ENCODE measurements at regions not wholly inside any gene's neighbourhood (a gene's known extent, or its start where the extent isn't known, plus 50 kb on each side); places are given as distances from the start of the nearest gene placed in this dataset.
"Not testable (repeated sequence)": the region's sequence is repeated elsewhere in the genome, so short reads cannot be mapped to it uniquely, and the experiment has no call there.

- DNase-seq (ENCODE audit: low read depth, low spot score) = not testable (repeated sequence)
Measured at GRCh38 chr6:27773542-27774263, 138.5 kb downstream of the OR2B2 start.

- peak; percentile 77 for DNase-seq (ENCODE audit: low read depth, low spot score)
Measured at GRCh38 chr6:27772261-27773001, 139.8 kb downstream of the OR2B2 start.

- DNase-seq (ENCODE audit: low read depth, low spot score) = no peak
Measured at GRCh38 chr6:27771235-27771634, 141.0 kb downstream of the OR2B2 start.

- DNase-seq (ENCODE audit: low read depth, low spot score) = no peak
Measured at GRCh38 chr6:27770724-27771123, 141.5 kb downstream of the OR2B2 start.

GRCh38 chr6:27768556-27768955 is 143.6 kb downstream of the OR2B2 start:
- DNase-seq (ENCODE audit: low read depth, low spot score) = no peak

GRCh38 chr6:27767851-27768250 is 144.3 kb downstream of the OR2B2 start:
- DNase-seq (ENCODE audit: low read depth, low spot score) = no peak

GRCh38 chr6:27766405-27766804 is 145.8 kb downstream of the OR2B2 start:
- no peak for DNase-seq (ENCODE audit: low read depth, low spot score)

- DNase-seq (ENCODE audit: low read depth, low spot score) = no peak
Measured at GRCh38 chr6:27765028-27765590, 147.1 kb downstream of the OR2B2 start.

GRCh38 chr6:27761391-27761790 is 150.8 kb downstream of the OR2B2 start:
- DNase-seq (ENCODE audit: low read depth, low spot score) = no peak

GRCh38 chr6:27760464-27760863 is 151.7 kb downstream of the OR2B2 start:
- DNase-seq (ENCODE audit: low read depth, low spot score) = no peak

- no peak for DNase-seq (ENCODE audit: low read depth, low spot score)
Measured at GRCh38 chr6:27759930-27760329, 152.3 kb downstream of the OR2B2 start.

GRCh38 chr6:27758491-27758890 is 153.7 kb downstream of the OR2B2 start:
- DNase-seq (ENCODE audit: low read depth, low spot score) = no peak

- no peak for DNase-seq (ENCODE audit: low read depth, low spot score)
Measured at GRCh38 chr6:27757307-27757706, 154.9 kb downstream of the OR2B2 start.

GRCh38 chr6:27755768-27756167 is 156.4 kb downstream of the OR2B2 start:
- no peak for DNase-seq (ENCODE audit: low read depth, low spot score)

GRCh38 chr6:27754408-27754782 is 157.8 kb downstream of the OR2B2 start:
- DNase-seq (ENCODE audit: low read depth, low spot score) = no peak

- peak; percentile 66 for DNase-seq (ENCODE audit: low read depth, low spot score)
Measured at GRCh38 chr6:27753668-27754407, 158.4 kb downstream of the OR2B2 start.

GRCh38 chr6:27752038-27752885 is 159.9 kb downstream of the OR2B2 start:
- DNase-seq (ENCODE audit: low read depth, low spot score) = no peak

- no peak for DNase-seq (ENCODE audit: low read depth, low spot score)
Measured at GRCh38 chr6:27748661-27749060, 163.5 kb downstream of the OR2B2 start.

GRCh38 chr6:27747637-27748036 is 164.6 kb downstream of the OR2B2 start:
- no peak for DNase-seq (ENCODE audit: low read depth, low spot score)

GRCh38 chr6:27746860-27747259 is 165.3 kb downstream of the OR2B2 start:
- not testable (repeated sequence) for DNase-seq (ENCODE audit: low read depth, low spot score)

GRCh38 chr6:27743787-27744186 is 168.4 kb downstream of the OR2B2 start:
- no peak for DNase-seq (ENCODE audit: low read depth, low spot score)

Data from activated naive CD8-positive, alpha-beta T cell treated with anti-CD3 and anti-CD28 coated beads, Interleukin-2, amount 50 U/mL, for 16 hours (primary cell).